SH-SY5Y (cell line): ENCODE measurements at regions not wholly inside any gene's neighbourhood (a gene's known extent, or its start where the extent isn't known, plus 50 kb on each side); places are given as distances from the start of the nearest gene placed in this dataset.

ENCODE experiments used
- GATA2 ChIP-seq: IDR thresholded peaks from 2 replicates; pipeline ENCODE4 v1.6.1; 2011; ENCODE audit warnings: mild to moderate bottlenecking, low read depth, low read length
- GATA3 ChIP-seq: IDR thresholded peaks from 2 replicates; pipeline ENCODE4 v1.6.1; 2011; ENCODE audit warnings: low read depth, mild to moderate bottlenecking, low read length, moderate library complexity

GRCh38 chrX:7617994-7618393 is 225.0 kb upstream of the VCX start:
- TF ChIP-seq GATA3 (no peak), GATA2 (no peak)
